H9 (cell line): ENCODE measurements at regions not wholly inside any gene's neighbourhood (a gene's known extent, or its start where the extent isn't known, plus 50 kb on each side); places are given as distances from the start of the nearest gene placed in this dataset.

Experiments used
- DNase-seq: peaks from one replicate; pipeline ENCODE4 v3.0.0-alpha.2; 2017
- H2AFZ ChIP-seq: one replicate; pipeline ENCODE4 v1.6.1; 2013; ENCODE audit warnings: mild to moderate bottlenecking, low read length, control low read depth, moderate library complexity
- H2AK5ac ChIP-seq: 2 replicates; pipeline ENCODE4 v1.6.1; 2013; ENCODE audit warnings: low read length, control low read depth, mixed read lengths; ENCODE audit not compliant: insufficient read length
- H2BK120ac ChIP-seq: one replicate; pipeline ENCODE4 v1.6.1; 2013; ENCODE audit warnings: low read depth, mild to moderate bottlenecking, low read length, control low read depth, inconsistent platforms; ENCODE audit not compliant: poor library complexity, severe bottlenecking
- H2BK12ac ChIP-seq: 2 replicates; pipeline ENCODE4 v1.6.1; 2013; ENCODE audit warnings: low read length, control low read depth, mixed read lengths, low read depth; ENCODE audit not compliant: insufficient read length
- H2BK15ac ChIP-seq: 2 replicates; pipeline ENCODE4 v1.6.1; 2013; ENCODE audit warnings: low read depth, low read length, control low read depth
- H2BK20ac ChIP-seq: one replicate; pipeline ENCODE4 v1.6.1; 2013; ENCODE audit warnings: low read depth, mild to moderate bottlenecking, low read length, control low read depth, inconsistent platforms; ENCODE audit not compliant: poor library complexity, severe bottlenecking
- H2BK5ac ChIP-seq: 2 replicates; pipeline ENCODE4 v1.6.1; 2013; ENCODE audit warnings: low read length, control low read depth, mixed read lengths; ENCODE audit not compliant: insufficient read length
- H3K14ac ChIP-seq: 2 replicates; pipeline ENCODE4 v1.6.1; 2013; ENCODE audit warnings: low read length, control low read depth; ENCODE audit not compliant: insufficient read depth
- H3K18ac ChIP-seq: 2 replicates; pipeline ENCODE4 v1.6.1; 2013; ENCODE audit warnings: low read depth, mild to moderate bottlenecking, mixed read lengths, low read length, control low read depth; ENCODE audit not compliant: insufficient read length
- H3K23ac ChIP-seq: 2 replicates; pipeline ENCODE4 v1.6.1; 2013; ENCODE audit warnings: low read length, control low read depth, mixed read lengths, low read depth; ENCODE audit not compliant: insufficient read length
- H3K23me2 ChIP-seq: 2 replicates; pipeline ENCODE4 v1.6.1; 2013; ENCODE audit warnings: low read depth, mild to moderate bottlenecking, mixed read lengths, low read length, control low read depth; ENCODE audit not compliant: insufficient read length, poor library complexity, severe bottlenecking
- H3K27ac ChIP-seq: 2 replicates; pipeline ENCODE4 v1.5.1; 2013; ENCODE audit warnings: low read length, control low read depth, mixed read lengths, low read depth; ENCODE audit not compliant: insufficient read length
- H3K27me3 ChIP-seq: 2 replicates; pipeline ENCODE4 v1.6.1; 2013; ENCODE audit warnings: low read length, control low read depth, inconsistent platforms; ENCODE audit not compliant: insufficient read depth
- H3K4ac ChIP-seq: 2 replicates; pipeline ENCODE4 v1.6.1; 2013; ENCODE audit warnings: low read depth, mild to moderate bottlenecking, control low read depth, inconsistent platforms, low read length, moderate library complexity
- H3K4me1 ChIP-seq: 2 replicates; pipeline ENCODE4 v1.6.1; 2013; ENCODE audit warnings: low read length, control low read depth, inconsistent platforms; ENCODE audit not compliant: insufficient read depth
- H3K4me2 ChIP-seq: 2 replicates; pipeline ENCODE4 v1.6.1; 2013; ENCODE audit warnings: low read length, control low read depth, mixed read lengths; ENCODE audit not compliant: insufficient read length, insufficient read depth
- H3K56ac ChIP-seq: 2 replicates; pipeline ENCODE4 v1.6.1; 2013; ENCODE audit warnings: low read depth, mild to moderate bottlenecking, mixed read lengths, low read length, control low read depth; ENCODE audit not compliant: insufficient read length
- H3K79me1 ChIP-seq: 2 replicates; pipeline ENCODE4 v1.6.1; 2013; ENCODE audit warnings: low read depth, mild to moderate bottlenecking, moderate library complexity, low read length, control low read depth, inconsistent platforms; ENCODE audit not compliant: insufficient read depth, poor library complexity, severe bottlenecking
- H3K79me2 ChIP-seq: 2 replicates; pipeline ENCODE4 v1.6.1; 2013; ENCODE audit warnings: low read length, control low read depth, inconsistent platforms; ENCODE audit not compliant: insufficient read depth
- H3K9ac ChIP-seq: 2 replicates; pipeline ENCODE4 v1.6.1; 2013; ENCODE audit warnings: low read length, control low read depth, mixed read lengths; ENCODE audit not compliant: insufficient read length; ENCODE audit errors: extremely low read depth
- H3K9me3 ChIP-seq: one replicate; pipeline ENCODE4 v1.6.1; 2013; ENCODE audit warnings: low read depth, low read length, inconsistent platforms; ENCODE audit not compliant: control insufficient read depth
- H3T11ph ChIP-seq: one replicate; pipeline ENCODE4 v1.6.1; 2013; ENCODE audit warnings: mild to moderate bottlenecking, low read length, control low read depth, inconsistent platforms
- H4K20me1 ChIP-seq: one replicate; pipeline ENCODE4 v1.6.1; 2013; ENCODE audit not compliant: control insufficient read depth, insufficient read length, insufficient read depth
- H4K5ac ChIP-seq: 2 replicates; pipeline ENCODE4 v1.6.1; 2013; ENCODE audit warnings: low read depth, mild to moderate bottlenecking, mixed read lengths, low read length, control low read depth; ENCODE audit not compliant: insufficient read length
- H4K8ac ChIP-seq: replicated peaks from 2 replicates; pipeline ENCODE4 v1.6.1; 2013; ENCODE audit warnings: low read length, control low read depth, mixed read lengths, low read depth; ENCODE audit not compliant: insufficient read length
- H4K91ac ChIP-seq: 2 replicates; pipeline ENCODE4 v1.6.1; 2013; ENCODE audit warnings: low read depth, mild to moderate bottlenecking, moderate library complexity, mixed read lengths, low read length, control low read depth; ENCODE audit not compliant: insufficient read length
- H3K27ac Mint-ChIP-seq, 3 experiments: 2 replicates in 2 of 3; 3 replicates in 1 of 3; pipeline ENCODE4 v1.8.0; 2020 to 2021; ENCODE audit warnings: mixed read lengths in 3 of 3, mild to moderate bottlenecking in 1 of 3, moderate library complexity in 1 of 3
- H3K27me3 Mint-ChIP-seq: 2 replicates; pipeline ENCODE4 v1.8.0; 2021; ENCODE audit warnings: low read depth, mild to moderate bottlenecking, moderate library complexity, mixed read lengths
- H3K36me3 Mint-ChIP-seq, 3 experiments: 2 replicates in 2 of 3; 3 replicates in 1 of 3; pipeline ENCODE4 v1.8.0; 2020 to 2021; ENCODE audit warnings: low read depth in 3 of 3, mixed read lengths in 3 of 3; ENCODE audit not compliant: insufficient read depth in 1 of 3
- H3K4me1 Mint-ChIP-seq, 2 experiments: 2 replicates each; pipeline ENCODE4 v1.8.0; 2020; ENCODE audit warnings: mixed read lengths in 2 of 2
- H3K4me3 Mint-ChIP-seq, 2 experiments: 2 replicates in 1 of 2; 3 replicates in 1 of 2; pipeline ENCODE4 v1.8.0; 2020 to 2021; ENCODE audit warnings: mild to moderate bottlenecking in 2 of 2, mixed read lengths in 2 of 2, moderate library complexity in 1 of 2
- H3K9me3 Mint-ChIP-seq, 2 experiments: 2 replicates in 1 of 2; 3 replicates in 1 of 2; pipeline ENCODE4 v1.8.0; 2020; ENCODE audit warnings: mild to moderate bottlenecking in 2 of 2, mixed read lengths in 2 of 2, moderate library complexity in 1 of 2
- WGBS: extraction: QIAGEN DNeasy Blood & Tissue Kit; methylation state at CpG from one replicate; pipeline ENCODE4 v1.1.7; 2013; ENCODE audit warnings: missing lambda C conversion rate, low lambda C conversion rate, mixed read lengths; ENCODE audit not compliant: insufficient read length; ENCODE audit errors: extremely low coverage; 5-methylcytosine and 5-hydroxymethylcytosine counted together
- TF ChIP-seq, protein P1 (sequence below): fragments of 200-600 bp; sonication (generic); conservative IDR thresholded peaks from 3 replicates; pipeline ENCODE4 v1.8.0; 2021; ENCODE audit warnings: antibody characterized with exemption, mild to moderate bottlenecking

DNA sequence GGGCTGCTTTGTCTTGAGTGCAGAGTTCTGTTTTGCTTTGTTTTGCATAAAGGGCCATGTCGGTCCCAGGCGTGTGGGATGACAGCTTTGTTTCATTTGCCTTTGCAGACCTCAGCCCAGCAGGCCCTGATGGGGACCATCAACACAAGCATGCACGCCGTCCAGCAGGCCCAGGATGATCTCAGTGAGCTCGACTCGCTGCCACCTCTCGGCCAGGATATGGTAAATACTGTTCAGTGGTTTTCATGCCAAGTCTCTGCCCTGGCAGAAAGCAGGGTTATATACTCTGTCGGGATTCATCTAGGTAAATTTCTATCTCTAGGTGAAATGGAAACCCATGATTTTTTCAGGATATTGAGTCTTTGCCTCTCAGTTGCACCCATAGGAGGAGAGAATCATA lies 343.9 kb upstream of the TPM1 start:
- no peak overlapping the region for H3K4ac ChIP-seq
- H3K9ac ChIP-seq: no peak overlapping the region
- no peaks in the 10 kb centered on the region for H3K23me2 ChIP-seq
- no peak overlapping the region for H2AK5ac ChIP-seq
- no peak overlapping the region for H2BK5ac ChIP-seq
- no peak overlapping the region for H2AFZ ChIP-seq
- H3K18ac ChIP-seq: no peak overlapping the region
- peaks cover 0 to 4% (median 4%) of the 10 kb centered on the region in 3 experiments; a peak in 5 of 7 replicates for H3K36me3 Mint-ChIP-seq
- no peak overlapping the region for H2BK20ac ChIP-seq
- no peak overlapping the region for H3K27ac Mint-ChIP-seq
- H3K14ac ChIP-seq: no peak overlapping the region; the same call in 1 of the 2 replicates
- no peaks in the 10 kb centered on the region for H3K4me1 ChIP-seq
- H4K91ac ChIP-seq: no peak overlapping the region
- H3K9me3 ChIP-seq: no peaks in the 10 kb centered on the region
- H4K5ac ChIP-seq: no peak overlapping the region
- no peak overlapping the region for H3K4me2 ChIP-seq
- H3K23ac ChIP-seq: no peak overlapping the region
- no peaks in the 10 kb centered on the region for H3K79me2 ChIP-seq
- H3K27me3 Mint-ChIP-seq: no peaks in the 10 kb centered on the region
- H3K79me1 ChIP-seq: no peaks in the 10 kb centered on the region
- DNase-seq: no peak
- no peaks in the 10 kb centered on the region for H3K9me3 Mint-ChIP-seq
- no peak overlapping the region for H3K56ac ChIP-seq
- no peak overlapping the region for H2BK120ac ChIP-seq
- H4K20me1 ChIP-seq: no peaks in the 10 kb centered on the region
- no peak overlapping the region for H3T11ph ChIP-seq
- no peak overlapping the region for H2BK15ac ChIP-seq
- no peak overlapping the region for H4K8ac ChIP-seq
- H3K4me1 Mint-ChIP-seq: peaks cover 3 to 9% of the 10 kb centered on the region in 2 experiments; a peak in 1 of 4 replicates
- H3K4me3 Mint-ChIP-seq: no peak overlapping the region
- H3K27me3 ChIP-seq: no peaks in the 10 kb centered on the region
- no peak overlapping the region for H2BK12ac ChIP-seq
- TF ChIP-seq, protein P1, sequence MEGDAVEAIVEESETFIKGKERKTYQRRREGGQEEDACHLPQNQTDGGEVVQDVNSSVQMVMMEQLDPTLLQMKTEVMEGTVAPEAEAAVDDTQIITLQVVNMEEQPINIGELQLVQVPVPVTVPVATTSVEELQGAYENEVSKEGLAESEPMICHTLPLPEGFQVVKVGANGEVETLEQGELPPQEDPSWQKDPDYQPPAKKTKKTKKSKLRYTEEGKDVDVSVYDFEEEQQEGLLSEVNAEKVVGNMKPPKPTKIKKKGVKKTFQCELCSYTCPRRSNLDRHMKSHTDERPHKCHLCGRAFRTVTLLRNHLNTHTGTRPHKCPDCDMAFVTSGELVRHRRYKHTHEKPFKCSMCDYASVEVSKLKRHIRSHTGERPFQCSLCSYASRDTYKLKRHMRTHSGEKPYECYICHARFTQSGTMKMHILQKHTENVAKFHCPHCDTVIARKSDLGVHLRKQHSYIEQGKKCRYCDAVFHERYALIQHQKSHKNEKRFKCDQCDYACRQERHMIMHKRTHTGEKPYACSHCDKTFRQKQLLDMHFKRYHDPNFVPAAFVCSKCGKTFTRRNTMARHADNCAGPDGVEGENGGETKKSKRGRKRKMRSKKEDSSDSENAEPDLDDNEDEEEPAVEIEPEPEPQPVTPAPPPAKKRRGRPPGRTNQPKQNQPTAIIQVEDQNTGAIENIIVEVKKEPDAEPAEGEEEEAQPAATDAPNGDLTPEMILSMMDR: no peak
- no peak overlapping the region for H3K27ac ChIP-seq
- no CpG with 5 or more reads among the region's 8 CpGs for WGBS
